ENCODE measurements at regions not wholly inside any gene's neighbourhood (a gene's known extent, or its start where the extent isn't known, plus 50 kb on each side); places are given as distances from the start of the nearest gene placed in this dataset.

DNA sequence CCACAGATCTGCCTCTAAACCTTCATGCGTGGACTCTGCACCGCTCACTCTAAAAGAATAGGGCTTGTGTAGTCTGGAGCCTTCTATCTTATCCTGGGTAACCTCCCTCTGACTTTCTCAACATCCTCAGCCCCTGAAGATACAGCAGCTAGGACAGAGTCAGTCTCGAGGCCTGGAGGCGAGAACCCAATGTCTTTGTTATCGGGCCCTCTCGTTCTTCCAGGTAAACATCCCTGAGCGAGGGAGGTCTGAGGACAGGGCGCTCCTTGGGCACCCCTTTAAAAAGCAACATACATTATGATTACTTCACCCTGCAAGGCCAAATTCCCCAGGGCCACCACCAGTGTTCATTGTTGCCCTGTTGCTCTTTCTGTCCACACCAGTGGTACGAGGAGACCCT lies 75.4 kb upstream of the PRNP start:
- peaks cover 26% of the 10 kb centered on the region for H3K4me1 Mint-ChIP-seq
- H3K4me3 ChIP-seq (ENCODE audit: control extremely low read depth in 1 of 5, extremely low read depth in 1 of 5, insufficient read depth in 1 of 5, low read depth in 2 of 5, low read length in 4 of 5): no peak overlapping the region
- peaks cover 2% of the 10 kb centered on the region for H3K9me3 Mint-ChIP-seq (ENCODE audit: insufficient read depth)
- no peaks in the 10 kb centered on the region for H4K20me1 ChIP-seq (ENCODE audit: control insufficient read depth, insufficient read depth, low read length, poor library complexity, severe bottlenecking)
- no peaks in the 10 kb centered on the region for H3K27me3 ChIP-seq (replicated peaks in 1 of 4; ENCODE audit: control extremely low read depth in 1 of 4, control insufficient read depth in 3 of 4, insufficient read depth in 4 of 4, low read length in 3 of 4)
- DNase-seq: no peak
- peaks cover 17 to 22% of the 10 kb centered on the region in 2 donors for H3K4me1 ChIP-seq (ENCODE audit: control insufficient read depth in 2 of 2, insufficient read depth in 2 of 2, low read length in 2 of 2)
- no peak for TF ChIP-seq EZH2 (IDR thresholded peaks at IDR 0.05; ENCODE audit: borderline replicate concordance, insufficient read depth, low read depth, low read length, poor library complexity, severe bottlenecking)
- TF ChIP-seq, protein P1, sequence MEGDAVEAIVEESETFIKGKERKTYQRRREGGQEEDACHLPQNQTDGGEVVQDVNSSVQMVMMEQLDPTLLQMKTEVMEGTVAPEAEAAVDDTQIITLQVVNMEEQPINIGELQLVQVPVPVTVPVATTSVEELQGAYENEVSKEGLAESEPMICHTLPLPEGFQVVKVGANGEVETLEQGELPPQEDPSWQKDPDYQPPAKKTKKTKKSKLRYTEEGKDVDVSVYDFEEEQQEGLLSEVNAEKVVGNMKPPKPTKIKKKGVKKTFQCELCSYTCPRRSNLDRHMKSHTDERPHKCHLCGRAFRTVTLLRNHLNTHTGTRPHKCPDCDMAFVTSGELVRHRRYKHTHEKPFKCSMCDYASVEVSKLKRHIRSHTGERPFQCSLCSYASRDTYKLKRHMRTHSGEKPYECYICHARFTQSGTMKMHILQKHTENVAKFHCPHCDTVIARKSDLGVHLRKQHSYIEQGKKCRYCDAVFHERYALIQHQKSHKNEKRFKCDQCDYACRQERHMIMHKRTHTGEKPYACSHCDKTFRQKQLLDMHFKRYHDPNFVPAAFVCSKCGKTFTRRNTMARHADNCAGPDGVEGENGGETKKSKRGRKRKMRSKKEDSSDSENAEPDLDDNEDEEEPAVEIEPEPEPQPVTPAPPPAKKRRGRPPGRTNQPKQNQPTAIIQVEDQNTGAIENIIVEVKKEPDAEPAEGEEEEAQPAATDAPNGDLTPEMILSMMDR (IDR thresholded peaks at IDR 0.05): no peak
- ChIA-PET POLR2A (no interaction called here), CTCF (interaction anchor here (0.7 to 11.1 kb wide), 2 partner anchors 112 to 119 kb away, joined by 3 to 145 read pairs; partner anchors contain the start of gene PRND)
- H3K27ac ChIP-seq (ENCODE audit: low read length in 2 of 2): no peak overlapping the region
- 97% methylated on average over 6 of the region's 9 CpGs for WGBS (ENCODE audit: insufficient coverage)
- H3K27ac Mint-ChIP-seq: no peak overlapping the region
- H3K36me3 ChIP-seq (replicated peaks in 1 of 2; ENCODE audit: control extremely low read depth in 1 of 2, control insufficient read depth in 1 of 2, extremely low read depth in 1 of 2, insufficient read depth in 2 of 2, low read length in 1 of 2): no peaks in the 10 kb centered on the region
- no peak overlapping the region for H2AFZ ChIP-seq (ENCODE audit: insufficient read depth, low read depth, low read length, poor library complexity, severe bottlenecking)
- peaks cover 3% of the 10 kb centered on the region for H3K27me3 Mint-ChIP-seq
- H3K79me2 ChIP-seq (ENCODE audit: control insufficient read depth, insufficient read depth, low read length): no peaks in the 10 kb centered on the region
- H3K4me3 Mint-ChIP-seq: no peak overlapping the region
- ATAC-seq (ENCODE audit: low read depth): no peak
- no peak overlapping the region for H3K4me2 ChIP-seq (replicated peaks; ENCODE audit: low read depth, low read length, poor library complexity, severe bottlenecking)
- intact Hi-C loops (cut with micrococcal nuclease): loop anchor here (5.0 kb wide), 1 partner anchor 131 kb away; no protein-coding TSS in a partner anchor
- H3K9ac ChIP-seq (ENCODE audit: low read length): no peak overlapping the region
- H3K9me3 ChIP-seq (ENCODE audit: control extremely low read depth in 1 of 3, control insufficient read depth in 2 of 3, insufficient read depth in 1 of 3, low read length in 2 of 3): peaks cover 0 to 5% (median 0%) of the 10 kb centered on the region in 3 donors

DNA sequence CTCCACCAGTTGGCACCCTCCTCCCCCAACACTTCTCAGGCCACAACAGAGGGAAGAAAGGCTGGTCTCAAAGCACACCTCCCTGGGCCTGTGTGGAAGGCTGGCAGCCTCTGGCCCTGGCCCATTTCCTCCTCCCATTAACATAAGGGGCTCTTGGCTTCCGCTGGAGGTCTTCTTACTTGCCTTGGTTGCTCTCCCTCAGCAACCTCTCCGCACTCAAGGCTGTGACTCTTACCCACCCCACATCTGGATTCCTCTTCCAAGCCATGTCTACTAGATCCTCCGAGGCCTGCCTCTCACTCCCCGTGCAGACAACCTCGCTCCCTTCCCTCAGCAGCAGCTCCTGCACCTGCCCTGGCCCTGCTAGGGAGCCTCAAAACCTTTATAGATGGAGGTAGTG lies 76.7 kb upstream of the PRNP start:
- no peak overlapping the region for H3K27ac ChIP-seq (ENCODE audit: low read length in 2 of 2)
- Mint-ChIP-seq H3K4me3 (no peak overlapping the region), H3K27ac (no peak overlapping the region), H3K27me3 (peaks cover 5% of the 10 kb centered on the region), H3K4me1 (peaks cover 26% of the 10 kb centered on the region), H3K9me3 (ENCODE audit: insufficient read depth) (no peaks in the 10 kb centered on the region)
- no peaks in the 10 kb centered on the region for H3K27me3 ChIP-seq (replicated peaks in 1 of 4; ENCODE audit: control extremely low read depth in 1 of 4, control insufficient read depth in 3 of 4, insufficient read depth in 4 of 4, low read length in 3 of 4)
- no peaks in the 10 kb centered on the region for H3K36me3 ChIP-seq (replicated peaks in 1 of 2; ENCODE audit: control extremely low read depth in 1 of 2, control insufficient read depth in 1 of 2, extremely low read depth in 1 of 2, insufficient read depth in 2 of 2, low read length in 1 of 2)
- intact Hi-C loops (cut with micrococcal nuclease): no loop called here
- ATAC-seq (ENCODE audit: low read depth) (no peak), DNase-seq (no peak)
- no peaks in the 10 kb centered on the region for H3K79me2 ChIP-seq (ENCODE audit: control insufficient read depth, insufficient read depth, low read length)
- H3K9ac ChIP-seq (ENCODE audit: low read length): no peak overlapping the region
- ChIA-PET CTCF (interaction anchor here (1.2 to 11.1 kb wide), 3 partner anchors 113 to 582 kb away, joined by 3 to 145 read pairs (median 4); partner anchors contain the start of gene PRND), POLR2A (no interaction called here)
- H3K9me3 ChIP-seq (ENCODE audit: control extremely low read depth in 1 of 3, control insufficient read depth in 2 of 3, insufficient read depth in 1 of 3, low read length in 2 of 3): no peaks in the 10 kb centered on the region
- H2AFZ ChIP-seq (ENCODE audit: insufficient read depth, low read depth, low read length, poor library complexity, severe bottlenecking): no peak overlapping the region
- peaks cover 17 to 20% of the 10 kb centered on the region in 2 donors for H3K4me1 ChIP-seq (ENCODE audit: control insufficient read depth in 2 of 2, insufficient read depth in 2 of 2, low read length in 2 of 2)
- no peak overlapping the region for H3K4me2 ChIP-seq (replicated peaks; ENCODE audit: low read depth, low read length, poor library complexity, severe bottlenecking)
- no peak overlapping the region for H3K4me3 ChIP-seq (ENCODE audit: control extremely low read depth in 1 of 5, extremely low read depth in 1 of 5, insufficient read depth in 1 of 5, low read depth in 2 of 5, low read length in 4 of 5)
- TF ChIP-seq, protein P1 (IDR thresholded peaks at IDR 0.05): no peak
- no peak for TF ChIP-seq EZH2 (IDR thresholded peaks at IDR 0.05; ENCODE audit: borderline replicate concordance, insufficient read depth, low read depth, low read length, poor library complexity, severe bottlenecking)
- H4K20me1 ChIP-seq (ENCODE audit: control insufficient read depth, insufficient read depth, low read length, poor library complexity, severe bottlenecking): no peaks in the 10 kb centered on the region
- 94% methylated on average over 2 of the region's 5 CpGs for WGBS (ENCODE audit: insufficient coverage)

Measured in B cell (primary cell).